Stimulated activated memory B cell treated with anti-CD40 and anti-IgM and Interleukin-4, amounts not matched to agents 10 μg/mL and 1 μg/mL and 100 μg/mL, for 72 hours (primary cell): ENCODE measurements at regions not wholly inside any gene's neighbourhood (a gene's known extent, or its start where the extent isn't known, plus 50 kb on each side); places are given as distances from the start of the nearest gene placed in this dataset.

ENCODE experiments used
- ATAC-seq: fragments of 150-1000 bp; cut with Tn5 transposase; 2 replicates; pipeline ENCODE4 v1.10.0; 2021
- H3K27ac Mint-ChIP-seq: one replicate; pipeline ENCODE4 v1.8.0; 2022; ENCODE audit warnings: mild to moderate bottlenecking, mixed read lengths
- H3K27me3 Mint-ChIP-seq: one replicate; pipeline ENCODE4 v1.8.0; 2022; ENCODE audit warnings: mixed read lengths
- H3K36me3 Mint-ChIP-seq: one replicate; pipeline ENCODE4 v1.8.0; 2022; ENCODE audit warnings: mixed read lengths
- H3K4me1 Mint-ChIP-seq: one replicate; pipeline ENCODE4 v1.8.0; 2022; ENCODE audit warnings: mixed read lengths
- H3K4me3 Mint-ChIP-seq: one replicate; pipeline ENCODE4 v1.8.0; 2022; ENCODE audit warnings: mild to moderate bottlenecking, moderate library complexity, mixed read lengths
- H3K9me3 Mint-ChIP-seq: one replicate; pipeline ENCODE4 v1.8.0; 2022; ENCODE audit warnings: mixed read lengths

DNA sequence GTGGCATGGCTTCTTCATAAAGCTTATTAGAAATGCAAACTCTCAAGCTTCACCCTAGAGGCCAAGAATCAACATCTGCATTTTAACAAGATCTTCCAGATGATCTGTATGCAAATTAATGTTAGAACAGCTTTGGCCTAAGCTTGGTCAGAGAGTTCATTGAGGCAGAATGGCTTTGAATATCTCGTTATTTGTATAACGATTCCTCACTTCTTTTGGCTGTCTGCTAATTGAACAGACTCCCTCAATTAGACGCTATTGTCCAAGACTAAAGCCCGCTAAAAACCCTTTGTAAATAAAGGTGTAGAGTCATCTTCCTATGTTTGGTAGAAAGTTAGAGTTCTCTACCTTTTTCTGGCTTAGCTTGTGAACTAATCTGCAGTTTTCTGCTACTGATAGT, 1453.7 kb downstream of the CDH8 start:
- Mint-ChIP-seq H3K27me3 (no peaks in the 10 kb centered on the region), H3K4me1 (no peaks in the 10 kb centered on the region), H3K9me3 (no peaks in the 10 kb centered on the region), H3K27ac (no peak overlapping the region), H3K36me3 (no peaks in the 10 kb centered on the region), H3K4me3 (no peak overlapping the region)
- no peak for ATAC-seq

DNA sequence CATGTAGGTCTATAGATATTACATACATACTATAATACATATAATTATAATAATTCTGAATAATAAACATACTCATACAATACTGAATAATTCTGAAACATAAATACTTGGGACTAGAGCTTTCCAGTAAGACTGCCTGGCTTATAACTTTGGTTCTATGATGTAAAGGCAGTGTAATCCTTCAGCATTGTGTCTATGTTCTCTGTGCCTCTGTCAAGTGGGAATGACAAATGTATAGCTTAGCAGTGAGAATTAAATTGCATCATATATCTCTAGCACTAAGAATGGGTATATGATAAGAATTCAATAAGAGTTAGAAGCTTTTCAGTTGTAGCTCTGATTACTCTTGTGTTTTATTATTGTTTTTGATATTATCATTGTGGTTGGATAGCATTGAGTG, 1469.3 kb downstream of the CDH8 start:
- H3K9me3 Mint-ChIP-seq, result peaks cover 6% of the 10 kb centered on the region
- H3K4me1 Mint-ChIP-seq, result no peaks in the 10 kb centered on the region
- H3K27ac Mint-ChIP-seq, result no peak overlapping the region
- ATAC-seq, result no peak
- H3K4me3 Mint-ChIP-seq, result no peak overlapping the region
- no peaks in the 10 kb centered on the region for H3K27me3 Mint-ChIP-seq
- H3K36me3 Mint-ChIP-seq, result no peaks in the 10 kb centered on the region

DNA sequence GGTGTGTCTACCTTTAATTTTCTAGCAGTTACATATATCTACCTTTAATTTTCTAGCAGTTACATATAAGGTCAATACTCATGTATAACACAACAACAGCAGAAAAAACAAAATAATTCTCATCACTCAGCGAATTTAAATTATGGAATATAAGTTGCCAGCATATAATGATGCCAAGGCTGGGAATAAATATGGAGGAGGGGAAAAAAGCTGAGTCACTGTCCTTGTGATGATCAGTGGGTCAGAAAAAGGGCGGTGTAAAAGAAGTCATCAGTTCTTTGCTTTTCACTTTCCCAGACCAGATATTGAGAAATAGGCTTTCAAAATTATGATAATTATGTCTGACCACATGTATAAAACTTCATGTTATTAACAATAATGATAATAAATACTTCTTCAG, 1471.7 kb downstream of the CDH8 start:
- H3K4me3 Mint-ChIP-seq, result no peak overlapping the region
- no peak for ATAC-seq
- H3K4me1 Mint-ChIP-seq, result no peaks in the 10 kb centered on the region
- no peak overlapping the region for H3K27ac Mint-ChIP-seq
- H3K36me3 Mint-ChIP-seq, result no peaks in the 10 kb centered on the region
- H3K27me3 Mint-ChIP-seq, result no peaks in the 10 kb centered on the region
- H3K9me3 Mint-ChIP-seq, result no peaks in the 10 kb centered on the region

DNA sequence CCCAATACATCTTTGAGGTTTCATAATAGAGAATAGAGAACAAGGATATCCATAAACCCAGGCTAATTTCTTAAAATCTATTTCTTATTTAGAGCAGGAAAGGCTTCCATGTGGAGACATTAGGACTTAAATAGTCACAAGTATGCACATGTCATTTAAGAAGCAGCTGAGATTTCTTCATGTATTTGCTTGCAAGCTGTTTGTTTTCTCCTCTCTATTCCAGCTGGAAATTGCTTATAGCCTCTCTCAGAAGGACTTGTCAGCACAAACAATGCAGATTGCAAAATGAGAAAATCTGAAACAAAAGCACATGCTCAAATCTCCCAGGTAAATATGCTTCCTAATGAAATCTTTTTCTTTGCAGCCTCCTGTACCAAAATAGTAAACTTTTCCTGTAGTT, 1473.1 kb downstream of the CDH8 start:
- H3K4me1 Mint-ChIP-seq, result no peaks in the 10 kb centered on the region
- H3K36me3 Mint-ChIP-seq, result no peaks in the 10 kb centered on the region
- H3K4me3 Mint-ChIP-seq, result no peak overlapping the region
- no peaks in the 10 kb centered on the region for H3K9me3 Mint-ChIP-seq
- no peaks in the 10 kb centered on the region for H3K27me3 Mint-ChIP-seq
- no peak for ATAC-seq
- H3K27ac Mint-ChIP-seq, result no peak overlapping the region

DNA sequence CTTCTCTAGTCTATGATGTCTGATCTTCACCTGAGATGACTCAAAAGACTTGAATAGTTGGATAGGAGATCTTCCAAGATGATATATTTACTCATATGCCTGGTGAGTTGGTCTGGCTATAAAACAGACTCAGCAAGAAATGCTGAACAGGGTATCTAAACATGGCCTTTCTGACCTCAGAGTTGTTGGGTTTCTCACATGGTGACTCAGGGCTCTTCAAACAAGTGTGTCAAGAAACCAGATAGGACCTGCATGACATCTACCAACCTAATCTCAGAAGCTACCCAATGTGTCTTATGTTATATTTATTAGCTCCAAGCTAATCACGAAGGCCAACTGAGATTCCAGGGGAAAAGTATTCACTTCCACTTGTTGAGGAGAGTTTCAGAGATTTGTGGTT, 1477.3 kb downstream of the CDH8 start:
- H3K4me1 Mint-ChIP-seq, result no peaks in the 10 kb centered on the region
- no peak for ATAC-seq
- no peaks in the 10 kb centered on the region for H3K27me3 Mint-ChIP-seq
- no peak overlapping the region for H3K27ac Mint-ChIP-seq
- H3K36me3 Mint-ChIP-seq, result no peaks in the 10 kb centered on the region
- H3K9me3 Mint-ChIP-seq, result peaks cover 5% of the 10 kb centered on the region
- H3K4me3 Mint-ChIP-seq, result no peak overlapping the region

DNA sequence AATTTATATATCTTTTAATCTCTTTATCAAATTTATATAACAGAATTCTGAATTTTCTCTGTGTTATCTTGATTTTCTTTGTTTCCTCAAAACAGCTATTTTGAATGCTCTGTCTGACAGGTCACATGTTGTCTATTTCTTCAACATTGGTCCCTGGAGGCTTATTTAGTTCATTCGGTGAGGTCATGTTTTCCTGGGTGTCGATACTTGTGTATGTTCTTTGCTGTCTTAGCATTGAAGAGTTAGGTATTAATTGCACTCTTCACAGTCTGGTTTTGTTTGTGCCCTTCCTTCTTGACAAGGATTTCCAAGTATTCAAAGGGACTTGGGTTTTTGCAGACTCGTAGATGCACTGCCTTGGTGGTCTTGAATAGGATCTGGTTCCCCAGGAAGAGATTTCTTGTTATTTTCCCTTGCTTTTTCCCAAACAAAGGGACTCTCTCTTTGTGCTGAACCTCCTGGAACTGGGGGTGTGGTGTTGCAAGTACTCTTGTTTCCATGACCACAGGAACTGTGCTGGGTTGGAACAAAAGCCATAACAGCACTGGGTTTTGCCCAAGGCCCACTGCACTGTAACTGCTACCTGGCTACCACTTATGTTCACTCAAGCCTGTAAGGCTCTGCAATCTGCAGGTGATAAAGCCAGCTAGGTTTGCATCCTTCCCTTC, 1483.0 kb downstream of the CDH8 start:
- no peaks in the 10 kb centered on the region for H3K4me1 Mint-ChIP-seq
- H3K9me3 Mint-ChIP-seq, result peaks cover 12% of the 10 kb centered on the region
- H3K27me3 Mint-ChIP-seq, result no peaks in the 10 kb centered on the region
- no peak overlapping the region for H3K4me3 Mint-ChIP-seq
- no peak overlapping the region for H3K27ac Mint-ChIP-seq
- no peak for ATAC-seq
- no peaks in the 10 kb centered on the region for H3K36me3 Mint-ChIP-seq

DNA sequence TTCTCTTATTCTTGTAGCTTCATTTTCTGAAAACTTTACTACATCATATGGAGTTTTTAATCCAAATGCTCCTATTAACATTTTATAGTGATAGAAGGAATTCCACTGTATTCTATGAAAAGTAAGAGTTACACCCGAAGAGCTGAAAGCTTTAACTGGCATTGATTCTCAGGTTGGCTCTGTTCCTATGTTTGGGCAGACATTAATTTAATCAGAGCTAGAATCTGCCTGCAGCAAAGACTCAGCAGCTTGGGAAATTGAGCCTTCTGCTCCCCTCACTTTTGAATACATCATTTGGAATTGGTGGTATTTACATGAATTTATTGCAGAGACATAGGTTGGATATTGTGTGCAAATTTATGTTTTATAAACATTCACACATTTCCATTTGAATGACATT, 1494.7 kb downstream of the CDH8 start:
- H3K27ac Mint-ChIP-seq, result no peak overlapping the region
- no peaks in the 10 kb centered on the region for H3K4me1 Mint-ChIP-seq
- peaks cover 10% of the 10 kb centered on the region for H3K9me3 Mint-ChIP-seq
- no peaks in the 10 kb centered on the region for H3K36me3 Mint-ChIP-seq
- no peak for ATAC-seq
- H3K27me3 Mint-ChIP-seq, result no peaks in the 10 kb centered on the region
- H3K4me3 Mint-ChIP-seq, result no peak overlapping the region

DNA sequence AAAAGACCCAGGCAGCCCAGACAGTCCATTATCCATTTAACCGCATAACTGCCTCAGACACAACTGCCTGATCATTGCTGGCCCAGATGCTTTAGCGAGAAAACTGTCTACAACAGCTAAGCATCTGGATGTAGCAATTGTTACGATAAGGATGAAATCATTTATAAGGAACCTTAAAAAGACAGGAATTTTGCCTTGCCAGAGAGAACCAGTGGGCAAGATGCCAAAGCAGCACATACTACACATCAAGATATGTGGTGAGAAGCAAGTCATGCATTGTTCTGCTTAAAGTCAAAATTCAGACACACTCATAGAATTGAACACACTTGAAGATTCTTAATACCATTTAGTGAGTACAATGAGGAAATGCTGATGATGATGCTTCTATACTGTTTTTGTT, 1525.3 kb downstream of the CDH8 start:
- no peak for ATAC-seq
- Mint-ChIP-seq H3K36me3 (no peaks in the 10 kb centered on the region), H3K4me3 (no peak overlapping the region)

DNA sequence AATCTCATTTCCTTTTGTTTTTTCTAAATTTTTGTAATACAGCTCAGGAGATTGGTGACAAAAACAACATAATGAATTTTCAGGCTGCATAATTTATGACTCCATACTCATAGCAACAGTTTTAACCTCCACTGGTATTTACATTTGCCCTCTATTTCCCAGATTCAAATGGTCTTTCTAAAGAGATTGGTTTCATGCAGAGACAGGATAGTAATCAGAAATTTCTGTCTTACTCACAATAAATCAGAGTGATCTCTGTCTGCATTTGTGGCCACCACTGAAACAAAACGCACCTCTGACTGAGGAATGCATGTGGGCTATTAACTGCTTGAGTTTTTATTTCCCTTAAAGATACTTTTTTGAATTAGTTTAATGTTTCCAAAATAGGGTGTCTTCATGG, 1526.0 kb downstream of the CDH8 start:
- no peak overlapping the region for H3K4me3 Mint-ChIP-seq
- peaks cover 7% of the 10 kb centered on the region for H3K9me3 Mint-ChIP-seq
- H3K27ac Mint-ChIP-seq, result no peak overlapping the region
- no peaks in the 10 kb centered on the region for H3K36me3 Mint-ChIP-seq
- no peaks in the 10 kb centered on the region for H3K4me1 Mint-ChIP-seq
- ATAC-seq, result no peak
- H3K27me3 Mint-ChIP-seq, result no peaks in the 10 kb centered on the region

More for the DNA sequence above, 1525.3 kb downstream of the CDH8 start:
- H3K9me3 Mint-ChIP-seq, result peaks cover 7% of the 10 kb centered on the region
- no peaks in the 10 kb centered on the region for H3K4me1 Mint-ChIP-seq
- H3K27ac Mint-ChIP-seq, result no peak overlapping the region
- H3K27me3 Mint-ChIP-seq, result no peaks in the 10 kb centered on the region

DNA sequence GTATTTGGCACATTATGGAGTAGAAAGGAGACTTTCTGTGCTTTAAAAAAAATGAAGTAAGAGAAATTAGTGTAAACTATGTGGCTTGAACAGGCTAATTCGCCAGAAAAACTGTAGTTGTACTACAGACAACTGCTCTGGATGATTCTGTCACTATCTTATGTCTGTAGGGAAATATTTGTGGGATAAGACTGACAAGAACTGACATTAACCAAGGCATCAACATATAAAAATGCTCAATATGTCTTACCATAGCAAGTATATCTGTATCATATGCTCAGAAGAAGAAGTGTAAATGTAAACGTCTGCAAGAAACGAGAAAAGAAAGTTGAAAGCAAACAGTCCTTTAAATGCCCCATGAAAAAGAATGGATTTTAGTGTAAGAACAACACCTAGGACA, 1545.0 kb downstream of the CDH8 start:
- Mint-ChIP-seq H3K9me3 (peaks cover 9% of the 10 kb centered on the region), H3K27me3 (no peaks in the 10 kb centered on the region), H3K4me3 (no peak overlapping the region), H3K4me1 (no peaks in the 10 kb centered on the region), H3K27ac (no peak overlapping the region), H3K36me3 (no peaks in the 10 kb centered on the region)
- ATAC-seq, result no peak

DNA sequence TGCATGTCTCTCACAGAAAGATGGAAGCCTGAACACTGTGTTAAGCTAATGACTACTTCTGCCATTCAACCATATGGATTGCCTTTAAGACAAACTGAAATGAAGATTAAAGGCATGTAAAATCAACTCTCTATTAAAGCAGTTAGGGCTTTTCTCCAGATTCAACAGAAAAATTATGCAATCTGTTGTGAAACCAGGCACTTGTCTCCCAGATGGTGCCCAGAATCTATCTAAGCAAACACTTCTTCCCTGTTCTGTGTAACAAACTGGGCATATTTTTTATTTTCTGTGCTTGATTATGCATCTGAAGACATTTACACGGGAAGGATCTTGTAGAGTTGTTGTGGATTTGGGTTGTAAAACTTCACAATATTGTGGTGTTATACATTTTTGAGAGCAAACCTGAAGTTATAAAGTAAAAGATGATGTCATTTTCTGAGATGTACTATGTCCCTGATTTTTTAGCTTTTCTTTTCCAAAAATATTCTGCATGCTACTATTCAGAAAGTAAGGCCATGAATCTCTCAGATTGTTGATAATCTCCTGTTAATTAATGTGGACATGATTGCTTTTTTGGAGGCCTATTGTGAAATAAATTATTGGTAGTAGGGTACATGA, 1550.3 kb downstream of the CDH8 start:
- Mint-ChIP-seq H3K4me3 (no peak overlapping the region), H3K27ac (no peak overlapping the region), H3K27me3 (no peaks in the 10 kb centered on the region), H3K9me3 (peaks cover 7% of the 10 kb centered on the region), H3K4me1 (no peaks in the 10 kb centered on the region), H3K36me3 (no peaks in the 10 kb centered on the region)
- ATAC-seq, result no peak

DNA sequence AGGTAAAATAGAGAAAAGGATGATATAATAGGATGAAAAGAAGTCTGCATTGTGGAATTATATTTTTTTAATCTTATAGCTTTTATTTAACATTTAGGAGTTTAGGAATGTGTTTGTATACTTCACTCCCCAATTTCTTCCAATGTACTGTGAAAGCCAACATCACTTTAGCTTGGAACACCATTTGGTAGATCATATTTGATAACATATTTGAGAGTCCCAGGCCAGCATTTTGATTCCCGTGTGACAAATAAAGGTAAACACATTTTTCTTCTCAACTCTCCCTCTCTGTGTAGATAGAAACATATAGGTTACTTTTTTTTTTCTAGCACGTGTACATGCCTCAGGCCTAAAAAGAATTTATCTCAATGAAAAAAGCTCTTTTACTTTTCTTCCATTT, 1551.3 kb downstream of the CDH8 start:
- no peaks in the 10 kb centered on the region for H3K27me3 Mint-ChIP-seq
- H3K9me3 Mint-ChIP-seq, result peaks cover 7% of the 10 kb centered on the region
- H3K36me3 Mint-ChIP-seq, result no peaks in the 10 kb centered on the region
- no peak for ATAC-seq
- H3K4me3 Mint-ChIP-seq, result no peak overlapping the region
- H3K27ac Mint-ChIP-seq, result no peak overlapping the region
- no peaks in the 10 kb centered on the region for H3K4me1 Mint-ChIP-seq

DNA sequence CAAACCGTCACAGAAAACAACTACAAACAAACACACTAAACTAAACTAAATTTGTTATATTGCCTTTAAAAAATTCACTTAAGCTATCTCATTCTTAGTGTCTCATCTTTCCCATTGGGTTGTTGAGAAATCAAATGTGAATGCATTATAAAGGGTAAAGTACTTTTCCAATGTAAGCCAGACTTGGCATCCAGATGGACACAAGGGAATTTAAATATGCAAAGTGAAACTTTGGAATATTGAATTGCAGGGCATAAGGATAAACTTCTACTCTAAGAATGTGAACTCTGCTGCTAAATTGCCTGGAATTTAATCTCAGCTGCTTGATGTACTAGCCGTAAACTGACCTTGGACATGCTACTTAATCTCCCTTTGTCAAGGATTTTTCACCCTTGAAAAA, 1554.6 kb downstream of the CDH8 start:
- Mint-ChIP-seq H3K36me3 (no peaks in the 10 kb centered on the region), H3K27ac (no peak overlapping the region), H3K4me1 (no peaks in the 10 kb centered on the region), H3K27me3 (no peaks in the 10 kb centered on the region), H3K4me3 (no peak overlapping the region), H3K9me3 (peaks cover 5% of the 10 kb centered on the region)
- no peak for ATAC-seq

DNA sequence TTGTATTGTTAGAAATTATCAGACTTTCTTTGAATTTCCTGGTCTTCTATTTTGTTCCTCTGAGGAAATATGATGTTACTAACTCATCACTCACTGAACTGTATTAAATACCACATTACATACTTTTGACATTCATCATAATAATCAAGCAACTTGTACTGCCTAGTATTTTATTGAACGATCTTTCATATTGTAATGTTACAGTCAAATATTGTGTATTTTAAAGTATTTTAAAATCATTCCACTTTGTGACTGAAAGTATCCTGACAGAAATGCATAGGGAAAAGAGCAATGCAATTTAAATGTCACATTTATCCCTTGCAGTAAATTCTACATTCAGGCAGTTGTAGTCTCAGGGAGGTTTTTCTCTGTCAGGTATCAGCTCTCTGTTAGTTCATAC, 1557.4 kb downstream of the CDH8 start:
- Mint-ChIP-seq H3K27me3 (no peaks in the 10 kb centered on the region), H3K4me3 (no peak overlapping the region), H3K27ac (no peak overlapping the region), H3K9me3 (peaks cover 8% of the 10 kb centered on the region), H3K4me1 (no peaks in the 10 kb centered on the region), H3K36me3 (no peaks in the 10 kb centered on the region)
- no peak for ATAC-seq

DNA sequence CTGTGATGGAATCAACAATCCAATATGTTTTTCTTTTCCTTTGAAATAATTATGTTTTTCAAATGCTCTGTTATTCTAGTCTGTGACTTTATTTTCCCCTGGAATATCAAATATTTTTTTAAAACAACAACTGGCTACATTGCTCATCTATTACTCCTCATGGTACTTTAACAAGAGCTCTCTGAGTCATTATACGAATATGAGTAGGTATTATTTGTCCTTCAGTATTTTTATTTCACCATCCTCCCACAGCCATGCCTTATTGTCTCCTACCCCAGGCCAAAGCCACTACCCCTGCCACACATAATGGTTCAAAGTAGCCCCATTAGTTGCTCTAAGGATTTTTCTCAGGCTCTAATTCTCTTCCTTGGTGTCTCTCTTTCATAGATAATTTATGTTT, 1572.3 kb downstream of the CDH8 start:
- no peak for ATAC-seq
- H3K4me3 Mint-ChIP-seq, result no peak overlapping the region
- peaks cover 21% of the 10 kb centered on the region for H3K9me3 Mint-ChIP-seq
- no peaks in the 10 kb centered on the region for H3K36me3 Mint-ChIP-seq
- no peaks in the 10 kb centered on the region for H3K4me1 Mint-ChIP-seq
- H3K27ac Mint-ChIP-seq, result no peak overlapping the region
- no peaks in the 10 kb centered on the region for H3K27me3 Mint-ChIP-seq

DNA sequence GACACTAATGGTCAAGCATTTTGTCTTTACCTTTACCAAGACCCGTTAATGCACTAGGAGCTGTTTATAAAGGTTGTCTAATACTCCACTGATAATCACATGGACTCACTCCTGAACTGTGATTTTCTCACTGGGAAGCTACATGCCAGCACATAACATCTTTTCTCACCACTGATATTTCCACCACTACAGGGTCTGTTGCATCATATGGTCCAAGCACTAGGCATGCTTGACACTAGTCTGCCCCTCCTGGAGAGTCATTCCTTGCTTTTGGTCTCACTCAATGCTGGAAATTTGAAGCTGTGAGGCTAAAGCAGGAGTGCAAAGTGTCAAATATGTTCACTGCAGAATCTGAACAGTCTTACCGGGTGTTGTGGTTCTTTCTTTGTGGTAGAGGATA, 1576.8 kb downstream of the CDH8 start:
- H3K9me3 Mint-ChIP-seq, result peaks cover 9% of the 10 kb centered on the region
- no peak for ATAC-seq
- no peaks in the 10 kb centered on the region for H3K27me3 Mint-ChIP-seq
- no peak overlapping the region for H3K4me3 Mint-ChIP-seq
- no peak overlapping the region for H3K27ac Mint-ChIP-seq
- no peaks in the 10 kb centered on the region for H3K36me3 Mint-ChIP-seq
- no peaks in the 10 kb centered on the region for H3K4me1 Mint-ChIP-seq
